Peyer's patch (tissue), 4 donors: ENCODE measurements at regions not wholly inside any gene's neighbourhood (a gene's known extent, or its start where the extent isn't known, plus 50 kb on each side); places are given as distances from the start of the nearest gene placed in this dataset.

Experiments
- POLR2A ChIP-seq, 2 donors: fragments of 450-650 bp; IDR thresholded peaks; one replicate each; pipeline ENCODE4 v1.5.1; 2017; ENCODE audit warnings: antibody characterized with exemption in 2 of 2, mild to moderate bottlenecking in 2 of 2, moderate library complexity in 2 of 2
- TF ChIP-seq, protein P1 (sequence below), 6 experiments: fragments of 450-650 bp in 4 of 6; fragments of 200-600 bp in 2 of 6; sonication (generic) in 1 of 6; IDR thresholded peaks; one replicate each; pipeline ENCODE4 v1.5.1; 2017 to 2019; ENCODE audit warnings: antibody characterized with exemption in 6 of 6, mild to moderate bottlenecking in 3 of 6, moderate library complexity in 1 of 6

DNA sequence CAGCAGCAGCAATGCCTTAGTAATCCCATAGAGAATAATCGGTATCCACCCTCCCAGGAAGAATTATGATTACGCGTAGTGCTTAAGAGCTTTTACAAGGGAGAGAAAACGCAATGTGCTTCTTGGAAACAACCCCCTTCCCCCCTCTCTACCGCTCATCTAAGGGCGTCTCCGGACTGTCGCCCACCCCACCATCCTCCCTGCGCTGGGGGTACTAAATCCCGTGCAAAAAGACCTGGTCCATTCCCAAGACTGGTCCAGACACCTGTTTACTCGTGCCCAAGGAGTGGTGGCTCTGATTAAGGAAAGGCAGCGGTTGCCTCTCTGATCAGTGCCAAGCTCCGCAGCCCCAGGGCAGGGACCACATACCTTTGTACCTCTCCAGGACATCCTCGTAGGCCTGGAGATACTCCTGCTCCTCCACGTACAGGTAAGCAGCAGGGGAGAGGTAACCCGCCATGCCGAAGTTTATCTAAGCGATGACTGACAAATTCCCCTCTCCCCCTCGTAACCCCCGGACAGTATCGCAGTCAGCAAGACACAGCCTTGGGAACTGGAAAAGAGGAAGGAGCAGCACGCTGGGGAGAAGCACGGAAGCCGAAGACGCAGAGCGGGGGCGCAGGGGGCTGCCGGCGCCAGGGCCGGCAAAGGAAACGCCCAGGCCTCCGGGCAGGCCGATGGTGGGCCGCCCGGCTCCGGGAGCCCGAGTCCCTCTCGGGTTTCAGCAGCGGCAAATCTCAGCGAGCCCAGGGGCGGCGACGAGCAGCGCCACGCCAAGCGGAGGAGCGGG lies 112.0 kb upstream of the BEND6 start:
- TF ChIP-seq, protein P1, sequence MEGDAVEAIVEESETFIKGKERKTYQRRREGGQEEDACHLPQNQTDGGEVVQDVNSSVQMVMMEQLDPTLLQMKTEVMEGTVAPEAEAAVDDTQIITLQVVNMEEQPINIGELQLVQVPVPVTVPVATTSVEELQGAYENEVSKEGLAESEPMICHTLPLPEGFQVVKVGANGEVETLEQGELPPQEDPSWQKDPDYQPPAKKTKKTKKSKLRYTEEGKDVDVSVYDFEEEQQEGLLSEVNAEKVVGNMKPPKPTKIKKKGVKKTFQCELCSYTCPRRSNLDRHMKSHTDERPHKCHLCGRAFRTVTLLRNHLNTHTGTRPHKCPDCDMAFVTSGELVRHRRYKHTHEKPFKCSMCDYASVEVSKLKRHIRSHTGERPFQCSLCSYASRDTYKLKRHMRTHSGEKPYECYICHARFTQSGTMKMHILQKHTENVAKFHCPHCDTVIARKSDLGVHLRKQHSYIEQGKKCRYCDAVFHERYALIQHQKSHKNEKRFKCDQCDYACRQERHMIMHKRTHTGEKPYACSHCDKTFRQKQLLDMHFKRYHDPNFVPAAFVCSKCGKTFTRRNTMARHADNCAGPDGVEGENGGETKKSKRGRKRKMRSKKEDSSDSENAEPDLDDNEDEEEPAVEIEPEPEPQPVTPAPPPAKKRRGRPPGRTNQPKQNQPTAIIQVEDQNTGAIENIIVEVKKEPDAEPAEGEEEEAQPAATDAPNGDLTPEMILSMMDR (IDR thresholded peaks at IDR 0.05): no peak
- TF ChIP-seq POLR2A (IDR thresholded peaks at IDR 0.05): no peak
